ENCODE measurements at regions not wholly inside any gene's neighbourhood (a gene's known extent, or its start where the extent isn't known, plus 50 kb on each side); places are given as distances from the start of the nearest gene placed in this dataset.
A peak's percentile ranks its signal among the peaks of the same experiment; 100 is the strongest.

DNA sequence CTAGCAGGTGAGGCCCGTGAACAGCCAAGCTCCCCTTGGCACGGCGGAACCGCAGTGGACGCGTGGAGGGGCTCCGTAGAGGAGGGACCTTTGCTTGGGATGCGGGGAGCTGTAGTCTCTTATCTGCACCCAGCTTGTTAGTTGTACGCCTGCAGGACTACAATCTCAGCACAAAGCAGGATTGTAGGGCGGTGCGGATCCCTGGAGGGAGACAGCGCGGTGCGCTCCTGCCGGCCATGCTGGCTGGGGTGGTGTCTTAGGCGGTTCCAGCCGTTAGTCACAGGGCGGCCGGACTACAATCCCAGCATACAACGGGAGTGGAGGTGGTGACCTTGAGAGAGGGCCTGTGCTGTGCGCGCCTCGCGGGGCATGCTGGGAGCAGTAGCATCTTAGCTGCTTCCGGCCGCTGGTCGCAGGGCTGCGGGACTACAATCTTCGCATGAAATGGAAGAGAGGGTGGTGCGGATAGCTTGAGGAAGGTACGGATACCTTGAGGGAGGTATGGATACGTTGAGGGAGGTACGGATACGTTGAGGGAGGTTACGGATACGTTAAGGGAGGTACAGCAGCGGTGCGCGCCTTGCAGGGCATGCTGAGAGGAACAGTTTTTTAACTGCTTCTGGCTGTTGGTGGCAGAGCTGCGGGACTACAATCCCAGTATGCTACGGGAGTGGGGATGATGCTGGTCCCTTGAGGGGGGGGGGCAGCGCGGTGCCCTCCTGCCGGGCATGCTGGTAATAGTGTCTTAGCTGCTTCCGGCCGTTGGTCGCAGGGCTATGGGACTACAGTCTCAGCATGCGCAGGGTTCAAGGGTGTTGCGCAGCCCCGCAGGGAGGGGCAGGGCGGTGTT lies 1419.1 kb downstream of the UQCRFS1 start:
- DNase-seq (ENCODE audit: extremely low read depth in 1 of 2, low read depth in 1 of 2), result peak; percentile 71 to 80

GRCh38 chr19:27793128-27793643 lies 1419.8 kb downstream of the UQCRFS1 start:
- peak; percentile 4 to 48 for DNase-seq (ENCODE audit: extremely low read depth in 1 of 2, low read depth in 1 of 2)

DNA sequence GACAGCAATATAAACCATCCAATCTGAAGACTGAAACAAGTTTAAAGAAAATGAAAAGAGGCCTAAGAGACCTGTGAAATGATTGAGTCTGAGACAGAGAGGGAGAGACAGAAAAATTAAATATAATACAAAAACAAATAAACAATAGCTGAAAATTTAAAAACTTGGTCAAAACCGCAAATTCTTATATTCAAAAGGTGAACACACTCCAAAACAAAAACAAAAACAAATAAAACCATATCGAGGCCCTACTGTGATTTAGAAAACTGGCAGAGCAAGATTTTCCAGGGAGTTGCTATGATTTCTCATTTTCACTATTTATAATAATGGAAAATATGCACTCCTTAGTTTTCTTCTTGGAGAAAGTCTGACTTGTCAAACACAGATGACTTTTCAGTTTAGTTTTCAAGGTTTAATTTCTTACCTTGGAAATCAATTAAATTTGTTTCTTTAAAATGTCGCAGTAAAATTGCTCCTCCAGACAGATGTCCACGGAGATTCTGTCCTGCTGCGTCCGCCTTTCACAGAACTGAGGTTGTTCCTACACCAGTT lies 1420.3 kb downstream of the UQCRFS1 start:
- no peak for DNase-seq (ENCODE audit: extremely low read depth in 1 of 2, low read depth in 1 of 2)

GRCh38 chr19:27780367-27781075 lies 1432.4 kb downstream of the UQCRFS1 start:
- no peak for DNase-seq (ENCODE audit: extremely low read depth in 1 of 2, low read depth in 1 of 2)

GRCh38 chr19:27779954-27780353 lies 1433.0 kb downstream of the UQCRFS1 start:
- no peak for DNase-seq (ENCODE audit: extremely low read depth in 1 of 2, low read depth in 1 of 2)

DNA sequence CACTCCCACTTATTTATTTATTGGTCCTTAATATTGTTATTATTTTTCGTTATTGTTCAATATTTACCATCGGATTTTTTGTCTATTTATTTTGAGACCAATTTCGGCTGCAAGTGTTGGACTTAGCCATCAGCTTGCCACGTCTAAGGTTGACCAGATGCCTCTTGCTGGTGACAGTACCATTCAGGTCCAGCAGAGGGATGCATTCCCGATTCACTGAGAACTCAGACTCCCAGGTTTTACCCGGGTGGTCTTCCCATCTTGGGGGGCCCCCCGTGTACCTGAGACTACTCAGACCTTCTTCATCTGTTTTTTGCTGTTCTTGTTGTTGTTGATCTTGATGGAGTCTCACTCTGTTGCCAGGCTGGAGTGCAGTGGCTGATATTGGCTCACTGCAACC lies 1435.2 kb downstream of the UQCRFS1 start:
- no peak for DNase-seq (ENCODE audit: extremely low read depth in 1 of 2, low read depth in 1 of 2)

DNA sequence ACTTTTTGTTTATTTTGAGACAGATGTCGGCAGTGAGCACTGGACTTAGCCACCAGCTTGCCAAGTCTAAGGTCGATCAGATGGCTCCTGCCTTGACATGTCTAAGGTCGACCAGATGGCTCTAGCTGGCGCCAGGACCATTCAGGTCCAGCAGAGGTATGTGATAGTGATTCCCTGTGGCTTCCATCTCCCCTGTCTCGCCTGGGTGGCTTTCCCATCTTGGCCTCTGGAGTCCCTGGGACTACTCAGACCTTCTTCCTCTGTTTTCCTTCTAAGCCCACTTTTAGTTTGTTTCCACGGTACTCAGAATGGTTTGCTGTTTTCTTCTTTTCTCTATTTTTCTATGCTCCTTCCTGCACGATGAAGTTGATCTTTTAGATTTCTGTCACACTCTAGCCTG lies 1435.7 kb downstream of the UQCRFS1 start:
- DNase-seq (ENCODE audit: extremely low read depth in 1 of 2, low read depth in 1 of 2), result no peak

GRCh38 chr19:27776524-27776923 lies 1436.4 kb downstream of the UQCRFS1 start:
- no peak for DNase-seq (ENCODE audit: extremely low read depth in 1 of 2, low read depth in 1 of 2)

DNA sequence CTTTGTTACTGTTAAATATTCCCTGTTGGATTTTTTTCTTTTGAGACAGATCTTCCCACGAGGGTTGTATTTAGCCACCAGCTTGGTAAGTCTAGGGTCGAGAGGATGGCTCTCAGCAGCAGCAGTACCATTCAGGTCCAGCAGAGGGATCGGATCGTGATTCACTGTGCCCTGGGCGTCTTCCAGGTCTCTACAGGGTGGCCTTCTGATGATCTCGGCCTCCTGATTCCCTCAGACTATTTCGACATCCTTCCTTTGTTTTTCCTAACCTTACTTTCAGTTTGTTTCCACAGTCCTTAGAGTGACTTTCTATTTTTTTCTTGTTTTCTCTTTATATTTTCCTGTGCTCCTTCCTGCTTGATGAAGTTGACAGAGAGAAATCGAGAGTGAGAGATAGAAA lies 1436.9 kb downstream of the UQCRFS1 start:
- no peak for DNase-seq (ENCODE audit: extremely low read depth in 1 of 2, low read depth in 1 of 2)

GRCh38 chr19:27775395-27775794 lies 1437.6 kb downstream of the UQCRFS1 start:
- DNase-seq (ENCODE audit: extremely low read depth in 1 of 2, low read depth in 1 of 2), result no peak

GRCh38 chr19:27774827-27775226 lies 1438.1 kb downstream of the UQCRFS1 start:
- no peak for DNase-seq (ENCODE audit: extremely low read depth in 1 of 2, low read depth in 1 of 2)

GRCh38 chr19:27774337-27774736 lies 1438.6 kb downstream of the UQCRFS1 start:
- DNase-seq (ENCODE audit: extremely low read depth in 1 of 2, low read depth in 1 of 2), result no peak

DNA sequence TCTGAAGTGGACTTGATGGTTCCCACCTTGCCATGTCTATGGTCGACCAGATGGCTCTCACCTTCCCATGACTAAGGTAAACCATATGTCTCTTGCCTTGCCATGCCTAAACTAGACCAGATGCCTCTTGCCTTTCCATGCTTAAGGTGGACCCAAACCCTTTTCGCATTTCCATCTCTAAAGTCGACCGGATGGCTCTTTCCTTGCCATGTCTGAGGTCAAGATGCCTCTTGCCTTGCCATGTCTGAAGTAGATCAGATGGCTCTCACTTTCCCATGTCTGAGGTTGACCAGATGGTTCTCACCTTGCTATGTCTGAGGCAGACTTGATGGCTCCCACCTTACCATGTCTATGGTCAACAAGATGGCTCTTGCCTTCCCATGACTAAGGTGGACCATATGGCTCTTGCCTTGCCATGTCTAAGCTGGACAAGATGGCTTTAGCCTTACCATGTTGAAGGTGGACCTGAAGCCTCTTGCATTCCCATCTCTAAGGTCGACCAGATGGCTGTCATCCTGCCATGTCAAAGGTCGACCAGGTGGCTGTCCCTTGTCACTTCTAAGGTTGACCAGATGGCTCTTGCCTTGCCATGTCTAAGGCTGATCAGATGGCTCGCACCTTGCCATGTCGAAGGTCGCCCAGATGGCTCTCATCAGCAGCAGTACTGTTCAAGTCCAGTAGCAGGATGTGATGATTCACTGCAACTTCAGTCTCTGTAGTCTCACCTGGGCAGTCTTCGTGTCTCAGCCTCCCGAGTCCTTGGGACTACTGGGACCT lies 1439.4 kb downstream of the UQCRFS1 start:
- no peak for DNase-seq (ENCODE audit: extremely low read depth in 1 of 2, low read depth in 1 of 2)

DNA sequence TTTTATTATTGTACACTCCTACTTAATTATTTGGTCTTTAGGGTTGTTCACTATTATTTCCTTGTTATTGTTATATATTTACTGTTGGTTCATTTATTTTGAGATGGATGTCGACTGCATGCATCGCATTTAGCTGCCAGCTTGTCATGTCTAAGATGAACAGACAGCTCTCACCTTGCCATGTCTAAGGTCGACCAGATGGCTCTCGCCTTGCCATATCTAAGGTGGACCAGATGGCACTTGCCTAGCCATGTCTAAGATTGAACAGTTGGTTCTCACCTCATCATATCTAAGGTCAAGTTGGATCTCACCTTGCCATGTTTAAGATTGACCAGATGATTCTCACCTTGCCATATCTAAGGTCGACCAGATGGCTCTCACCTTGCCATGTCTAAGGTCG lies 1440.9 kb downstream of the UQCRFS1 start:
- no peak for DNase-seq (ENCODE audit: extremely low read depth in 1 of 2, low read depth in 1 of 2)

DNA sequence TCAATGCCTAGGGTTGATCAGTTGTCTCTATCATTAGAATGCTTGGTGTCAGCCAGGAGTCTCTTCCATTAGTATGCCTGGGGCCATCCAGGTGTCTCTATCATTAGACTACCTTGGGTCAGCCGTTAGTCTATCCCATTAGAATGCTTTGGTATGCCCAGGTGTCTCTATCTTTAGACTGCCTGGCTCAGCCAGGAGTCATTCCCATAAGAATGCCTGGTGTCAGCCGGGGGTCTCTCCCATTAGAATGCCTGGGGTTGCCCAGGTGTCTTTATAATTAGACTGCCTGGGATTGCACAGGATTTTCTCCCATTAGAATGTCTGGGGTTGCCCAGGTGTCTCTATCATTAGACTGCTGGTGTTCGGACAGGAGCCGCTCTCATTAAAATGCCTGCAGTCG lies 1442.9 kb downstream of the UQCRFS1 start:
- DNase-seq (ENCODE audit: extremely low read depth in 1 of 2, low read depth in 1 of 2), result no peak

- DNase-seq (ENCODE audit: extremely low read depth in 1 of 2, low read depth in 1 of 2), result no peak
Observed at GRCh38 chr19:27767234-27767633, 1445.7 kb downstream of the UQCRFS1 start.

- DNase-seq (ENCODE audit: extremely low read depth in 1 of 2, low read depth in 1 of 2), result no peak
Observed at GRCh38 chr19:27765912-27766725, 1446.8 kb downstream of the UQCRFS1 start.

GRCh38 chr19:27765397-27765796 lies 1447.6 kb downstream of the UQCRFS1 start:
- no peak for DNase-seq (ENCODE audit: extremely low read depth in 1 of 2, low read depth in 1 of 2)

GRCh38 chr19:27764186-27764804 lies 1448.7 kb downstream of the UQCRFS1 start:
- no peak for DNase-seq (ENCODE audit: extremely low read depth in 1 of 2, low read depth in 1 of 2)

- DNase-seq (ENCODE audit: extremely low read depth in 1 of 2, low read depth in 1 of 2), result no peak
Observed at GRCh38 chr19:27762933-27763332, 1450.0 kb downstream of the UQCRFS1 start.

Data from activated CD8-positive, alpha-beta memory T cell treated with anti-CD3 and anti-CD28 coated beads for 1 hour (primary cell).